Ishikawa (cell line): ENCODE measurements at regions not wholly inside any gene's neighbourhood (a gene's known extent, or its start where the extent isn't known, plus 50 kb on each side); places are given as distances from the start of the nearest gene placed in this dataset.

ENCODE experiments used
- CEBPB ChIP-seq: IDR thresholded peaks from 2 replicates; pipeline ENCODE4 v1.6.1; 2012
- EGR1 ChIP-seq: IDR thresholded peaks from 2 replicates; pipeline ENCODE4 v1.6.1; 2012
- TF ChIP-seq, protein P1 (sequence below): IDR thresholded peaks from 2 replicates; pipeline ENCODE4 v1.6.1; 2012

- TF ChIP-seq, protein P1, sequence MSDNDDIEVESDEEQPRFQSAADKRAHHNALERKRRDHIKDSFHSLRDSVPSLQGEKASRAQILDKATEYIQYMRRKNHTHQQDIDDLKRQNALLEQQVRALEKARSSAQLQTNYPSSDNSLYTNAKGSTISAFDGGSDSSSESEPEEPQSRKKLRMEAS: no peak
- TF ChIP-seq CEBPB: no peak
- no peak for TF ChIP-seq EGR1
These were observed 571.2 kb downstream of the TBC1D22A start for GRCh38 chr22:47333625-47334024.
